ENCODE measurements at regions not wholly inside any gene's neighbourhood (a gene's known extent, or its start where the extent isn't known, plus 50 kb on each side); places are given as distances from the start of the nearest gene placed in this dataset.
"Not testable (repeated sequence)": the region's sequence is repeated elsewhere in the genome, so short reads cannot be mapped to it uniquely, and the experiment has no call there.

DNA sequence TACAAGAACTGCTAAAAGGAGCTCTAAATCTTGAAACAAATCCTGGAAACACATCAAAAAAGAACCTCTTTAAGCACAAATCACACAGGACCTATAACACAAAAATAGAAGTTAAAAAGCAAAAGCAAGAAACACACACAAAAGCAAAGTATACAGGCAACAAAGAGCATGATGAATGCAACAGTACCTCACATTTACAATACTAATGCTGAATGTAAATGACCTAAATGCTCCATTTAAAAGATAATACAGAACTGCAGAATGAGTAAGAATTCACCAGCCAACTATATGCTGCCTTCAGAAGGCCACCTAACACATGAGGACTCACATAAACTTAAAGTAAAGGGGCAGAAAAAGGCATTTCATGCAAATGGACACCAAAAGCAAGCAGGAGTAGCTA, 478.6 kb upstream of the ARHGEF26 start:
- H3K4me3 ChIP-seq (replicated peaks in 1 of 3; ENCODE audit: insufficient read depth in 1 of 3, low read depth in 1 of 3, low read length in 3 of 3); H2AFZ ChIP-seq (ENCODE audit: low read depth, low read length); intact Hi-C loops (cut with micrococcal nuclease); H3K4me2 ChIP-seq (ENCODE audit: insufficient read depth, low read length); H4K20me1 ChIP-seq (replicated peaks; ENCODE audit: control insufficient read depth, extremely low read depth, insufficient read depth, low read length); POLR2A ChIA-PET; H3K27ac ChIP-seq (ENCODE audit: insufficient read depth, low read depth, low read length); H3K9ac ChIP-seq (replicated peaks; ENCODE audit: extremely low read depth, insufficient read depth, low read length); H3K9me3 ChIP-seq (replicated peaks; ENCODE audit: control insufficient read depth, insufficient read depth, low read length); H3K27me3 ChIP-seq (ENCODE audit: control insufficient read depth in 2 of 2, insufficient read depth in 2 of 2, low read length in 2 of 2); H3K4me1 ChIP-seq (ENCODE audit: control insufficient read depth, extremely low read depth, insufficient read depth, low read length); DNase-seq (ENCODE audit: low read depth, low spot score); H3K36me3 ChIP-seq (ENCODE audit: control insufficient read depth in 2 of 2, extremely low read depth in 1 of 2, insufficient read depth in 2 of 2, low read length in 2 of 2); dilution Hi-C loops (cut with MboI; ENCODE audit: extremely low pct_ligation_motif_present, low sequenced_read_pairs); H3K9me1 ChIP-seq (replicated peaks; ENCODE audit: control insufficient read depth, extremely low read depth, insufficient read depth, low read length); FAIRE-seq; BruUV-seq (replicated peaks); H3K79me2 ChIP-seq (ENCODE audit: control insufficient read depth, insufficient read depth, low read length): not testable (repeated sequence)
- CTCF ChIA-PET = interaction anchor here (1.4 kb wide), 1 partner anchor 11 kb away, joined by 3 read pairs; no protein-coding TSS in a partner anchor

- H3K9ac ChIP-seq (replicated peaks; ENCODE audit: extremely low read depth, insufficient read depth, low read length); H3K27ac ChIP-seq (ENCODE audit: insufficient read depth, low read depth, low read length); H3K4me1 ChIP-seq (ENCODE audit: control insufficient read depth, extremely low read depth, insufficient read depth, low read length); BruUV-seq (replicated peaks); H2AFZ ChIP-seq (ENCODE audit: low read depth, low read length); FAIRE-seq; POLR2A ChIA-PET; H3K4me3 ChIP-seq (replicated peaks in 1 of 3; ENCODE audit: insufficient read depth in 1 of 3, low read depth in 1 of 3, low read length in 3 of 3); H3K9me3 ChIP-seq (replicated peaks; ENCODE audit: control insufficient read depth, insufficient read depth, low read length); H4K20me1 ChIP-seq (replicated peaks; ENCODE audit: control insufficient read depth, extremely low read depth, insufficient read depth, low read length); H3K79me2 ChIP-seq (ENCODE audit: control insufficient read depth, insufficient read depth, low read length); H3K9me1 ChIP-seq (replicated peaks; ENCODE audit: control insufficient read depth, extremely low read depth, insufficient read depth, low read length); H3K27me3 ChIP-seq (ENCODE audit: control insufficient read depth in 2 of 2, insufficient read depth in 2 of 2, low read length in 2 of 2); H3K4me2 ChIP-seq (ENCODE audit: insufficient read depth, low read length); dilution Hi-C loops (cut with MboI; ENCODE audit: extremely low pct_ligation_motif_present, low sequenced_read_pairs); DNase-seq (ENCODE audit: low read depth, low spot score); intact Hi-C loops (cut with micrococcal nuclease); H3K36me3 ChIP-seq (ENCODE audit: control insufficient read depth in 2 of 2, extremely low read depth in 1 of 2, insufficient read depth in 2 of 2, low read length in 2 of 2): not testable (repeated sequence)
- CTCF ChIA-PET = interaction anchor here (1.4 kb wide), 1 partner anchor 12 kb away, joined by 3 read pairs; no protein-coding TSS in a partner anchor
These were observed 477.7 kb upstream of the ARHGEF26 start for GRCh38 chr3:153643471-153643870.

DNA sequence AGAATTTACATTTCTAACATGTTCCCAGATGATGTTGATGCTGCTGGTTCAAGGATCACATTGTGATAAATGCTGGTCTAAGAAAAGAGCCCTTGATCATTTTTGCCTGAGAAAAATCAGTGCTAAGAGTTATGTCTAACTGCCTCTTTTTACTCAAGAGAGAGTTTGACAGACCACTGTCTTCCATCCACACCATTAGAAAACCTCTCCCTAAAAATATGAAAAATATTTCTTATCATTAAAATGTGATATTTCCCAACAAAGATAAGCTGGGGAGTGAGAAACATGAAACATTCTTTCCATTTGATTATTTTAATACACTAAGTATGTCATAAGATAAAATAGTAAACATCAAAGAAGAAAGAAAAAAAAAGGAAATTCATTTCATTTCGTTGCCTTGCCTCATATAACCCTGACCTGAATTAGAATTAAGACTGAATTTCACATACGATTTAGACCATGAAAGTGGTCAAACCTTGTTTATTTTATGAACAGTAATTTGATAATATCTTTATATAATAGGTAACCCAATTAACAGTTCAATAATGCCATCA, 471.8 kb upstream of the ARHGEF26 start:
- Histone ChIP-seq H3K9me1 (replicated peaks; ENCODE audit: control insufficient read depth, extremely low read depth, insufficient read depth, low read length) (no peaks in the 10 kb centered on the region), H3K4me3 (replicated peaks in 1 of 3; ENCODE audit: insufficient read depth in 1 of 3, low read depth in 1 of 3, low read length in 3 of 3) (no peak overlapping the region), H3K9ac (replicated peaks; ENCODE audit: extremely low read depth, insufficient read depth, low read length) (no peak overlapping the region), H3K4me1 (ENCODE audit: control insufficient read depth, extremely low read depth, insufficient read depth, low read length) (no peaks in the 10 kb centered on the region), H3K4me2 (ENCODE audit: insufficient read depth, low read length) (no peak overlapping the region), H3K27ac (ENCODE audit: insufficient read depth, low read depth, low read length) (no peak overlapping the region), H4K20me1 (replicated peaks; ENCODE audit: control insufficient read depth, extremely low read depth, insufficient read depth, low read length) (no peaks in the 10 kb centered on the region), H3K36me3 (ENCODE audit: control insufficient read depth in 2 of 2, extremely low read depth in 1 of 2, insufficient read depth in 2 of 2, low read length in 2 of 2) (no peaks in the 10 kb centered on the region), H3K27me3 (ENCODE audit: control insufficient read depth in 2 of 2, insufficient read depth in 2 of 2, low read length in 2 of 2) (no peaks in the 10 kb centered on the region), H3K79me2 (ENCODE audit: control insufficient read depth, insufficient read depth, low read length) (no peaks in the 10 kb centered on the region), H2AFZ (ENCODE audit: low read depth, low read length) (no peak overlapping the region), H3K9me3 (replicated peaks; ENCODE audit: control insufficient read depth, insufficient read depth, low read length) (no peaks in the 10 kb centered on the region)
- FAIRE-seq (no peak), DNase-seq (ENCODE audit: low read depth, low spot score) (no peak)
- TF ChIP-seq POLR2A (IDR thresholded peaks at IDR 0.05; ENCODE audit: low read depth, low read length) = no peak
- TF ChIP-seq POLR2AphosphoS5 (IDR thresholded peaks at IDR 0.05; ENCODE audit: insufficient read depth, low read depth, low read length) = no peak
- TF ChIP-seq EZH2 (IDR thresholded peaks at IDR 0.05; ENCODE audit: borderline replicate concordance, low read depth, low read length, severe bottlenecking) = no peak
- no peak for TF ChIP-seq JUN (IDR thresholded peaks at IDR 0.05; ENCODE audit: borderline replicate concordance, insufficient read depth, insufficient read length, low read depth)
- TF ChIP-seq, protein P1, sequence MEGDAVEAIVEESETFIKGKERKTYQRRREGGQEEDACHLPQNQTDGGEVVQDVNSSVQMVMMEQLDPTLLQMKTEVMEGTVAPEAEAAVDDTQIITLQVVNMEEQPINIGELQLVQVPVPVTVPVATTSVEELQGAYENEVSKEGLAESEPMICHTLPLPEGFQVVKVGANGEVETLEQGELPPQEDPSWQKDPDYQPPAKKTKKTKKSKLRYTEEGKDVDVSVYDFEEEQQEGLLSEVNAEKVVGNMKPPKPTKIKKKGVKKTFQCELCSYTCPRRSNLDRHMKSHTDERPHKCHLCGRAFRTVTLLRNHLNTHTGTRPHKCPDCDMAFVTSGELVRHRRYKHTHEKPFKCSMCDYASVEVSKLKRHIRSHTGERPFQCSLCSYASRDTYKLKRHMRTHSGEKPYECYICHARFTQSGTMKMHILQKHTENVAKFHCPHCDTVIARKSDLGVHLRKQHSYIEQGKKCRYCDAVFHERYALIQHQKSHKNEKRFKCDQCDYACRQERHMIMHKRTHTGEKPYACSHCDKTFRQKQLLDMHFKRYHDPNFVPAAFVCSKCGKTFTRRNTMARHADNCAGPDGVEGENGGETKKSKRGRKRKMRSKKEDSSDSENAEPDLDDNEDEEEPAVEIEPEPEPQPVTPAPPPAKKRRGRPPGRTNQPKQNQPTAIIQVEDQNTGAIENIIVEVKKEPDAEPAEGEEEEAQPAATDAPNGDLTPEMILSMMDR (IDR thresholded peaks at IDR 0.05; ENCODE audit: extremely low read depth in 1 of 2, insufficient read depth in 1 of 2, low read depth in 1 of 2, low read length in 2 of 2) = no peak
- TF ChIP-seq FOS (IDR thresholded peaks at IDR 0.05; ENCODE audit: borderline replicate concordance, insufficient read depth, low read length) = no peak
- TF ChIP-seq MYC (IDR thresholded peaks at IDR 0.05; ENCODE audit: low read depth, low read length) = no peak
- no peak for TF ChIP-seq GATA2 (IDR thresholded peaks at IDR 0.05; ENCODE audit: insufficient read depth, insufficient read length, low read depth, low read length)
- TF ChIP-seq MAX (IDR thresholded peaks at IDR 0.05; ENCODE audit: insufficient read depth, insufficient read length) = no peak
- POLR2A ChIA-PET = no interaction called here
- BruUV-seq (replicated peaks) = no TSS peak
- CTCF ChIA-PET = no interaction called here
- intact Hi-C loops (cut with micrococcal nuclease) (no loop called here), dilution Hi-C loops (cut with MboI; ENCODE audit: extremely low pct_ligation_motif_present, low sequenced_read_pairs) (no loop called here)
